Neural progenitor cell (in vitro differentiated cells): ENCODE measurements at regions not wholly inside any gene's neighbourhood (a gene's known extent, or its start where the extent isn't known, plus 50 kb on each side); places are given as distances from the start of the nearest gene placed in this dataset.

Experiments
- EZH2 ChIP-seq: fragments of 200-600 bp; sonication (generic); IDR thresholded peaks from 2 replicates; pipeline ENCODE4 v1.6.1; 2017; ENCODE audit warnings: antibody characterized with exemption, mild to moderate bottlenecking, moderate library complexity
- TF ChIP-seq, protein P1 (sequence below): fragments of 200-600 bp; sonication (generic); IDR thresholded peaks from 2 replicates; pipeline ENCODE4 v1.5.1; 2017; ENCODE audit warnings: antibody characterized with exemption, mild to moderate bottlenecking

DNA sequence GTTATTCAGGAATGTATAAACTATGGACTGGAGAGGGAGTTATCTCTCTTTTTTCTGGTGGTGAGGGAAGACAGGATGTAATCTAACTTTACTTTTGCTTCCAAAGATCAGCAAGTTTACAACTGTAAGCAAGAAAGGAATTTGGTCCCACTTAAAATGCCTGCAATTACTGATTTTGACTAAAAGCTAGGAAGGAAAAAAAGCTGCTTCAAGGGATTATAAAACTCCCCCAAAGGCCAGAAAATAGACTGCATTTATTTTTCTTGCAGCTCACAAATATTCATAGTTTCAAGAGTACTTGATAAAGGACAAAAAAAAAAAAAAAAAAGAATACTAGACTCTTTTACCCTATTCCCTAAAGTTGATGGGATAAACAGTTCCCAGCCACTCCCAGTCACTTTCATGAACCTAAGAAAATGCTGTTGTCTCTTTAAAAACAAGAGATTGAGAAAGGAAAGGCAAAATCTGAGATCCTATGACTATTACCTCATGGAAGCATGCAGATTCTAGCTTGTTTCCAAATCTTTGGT lies 128.7 kb upstream of the BMP4 start:
- TF ChIP-seq, protein P1, sequence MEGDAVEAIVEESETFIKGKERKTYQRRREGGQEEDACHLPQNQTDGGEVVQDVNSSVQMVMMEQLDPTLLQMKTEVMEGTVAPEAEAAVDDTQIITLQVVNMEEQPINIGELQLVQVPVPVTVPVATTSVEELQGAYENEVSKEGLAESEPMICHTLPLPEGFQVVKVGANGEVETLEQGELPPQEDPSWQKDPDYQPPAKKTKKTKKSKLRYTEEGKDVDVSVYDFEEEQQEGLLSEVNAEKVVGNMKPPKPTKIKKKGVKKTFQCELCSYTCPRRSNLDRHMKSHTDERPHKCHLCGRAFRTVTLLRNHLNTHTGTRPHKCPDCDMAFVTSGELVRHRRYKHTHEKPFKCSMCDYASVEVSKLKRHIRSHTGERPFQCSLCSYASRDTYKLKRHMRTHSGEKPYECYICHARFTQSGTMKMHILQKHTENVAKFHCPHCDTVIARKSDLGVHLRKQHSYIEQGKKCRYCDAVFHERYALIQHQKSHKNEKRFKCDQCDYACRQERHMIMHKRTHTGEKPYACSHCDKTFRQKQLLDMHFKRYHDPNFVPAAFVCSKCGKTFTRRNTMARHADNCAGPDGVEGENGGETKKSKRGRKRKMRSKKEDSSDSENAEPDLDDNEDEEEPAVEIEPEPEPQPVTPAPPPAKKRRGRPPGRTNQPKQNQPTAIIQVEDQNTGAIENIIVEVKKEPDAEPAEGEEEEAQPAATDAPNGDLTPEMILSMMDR: no peak
- TF ChIP-seq EZH2: no peak
